Mesothelial cell of epicardium (in vitro differentiated cells): ENCODE measurements at regions not wholly inside any gene's neighbourhood (a gene's known extent, or its start where the extent isn't known, plus 50 kb on each side); places are given as distances from the start of the nearest gene placed in this dataset.
A peak's percentile ranks its signal among the peaks of the same experiment; 100 is the strongest.

Experiments used
- DNase-seq, 2 experiments: peaks; one replicate each; pipeline ENCODE4 v3.0.0; 2021; ENCODE audit warnings: low spot score in 2 of 2; ENCODE audit not compliant: unreplicated experiment in 2 of 2
- H3K27ac Mint-ChIP-seq: 2 replicates; pipeline ENCODE4 v1.8.0; 2021; ENCODE audit warnings: mixed read lengths
- H3K27me3 Mint-ChIP-seq: 2 replicates; pipeline ENCODE4 v1.8.0; 2021; ENCODE audit warnings: low read depth, mixed read lengths
- H3K36me3 Mint-ChIP-seq: 2 replicates; pipeline ENCODE4 v1.8.0; 2021; ENCODE audit warnings: mixed read lengths
- H3K4me1 Mint-ChIP-seq: 2 replicates; pipeline ENCODE4 v1.8.0; 2021; ENCODE audit warnings: mixed read lengths
- H3K4me3 Mint-ChIP-seq: 2 replicates; pipeline ENCODE4 v1.8.0; 2021; ENCODE audit warnings: mild to moderate bottlenecking, moderate library complexity, mixed read lengths
- H3K9me3 Mint-ChIP-seq: 2 replicates; pipeline ENCODE4 v1.8.0; 2021; ENCODE audit warnings: mixed read lengths
- TF ChIP-seq, protein P1 (sequence below): fragments of 200-600 bp; sonication (generic); IDR thresholded peaks from one replicate; pipeline ENCODE4 v1.5.0; 2021; ENCODE audit warnings: antibody characterized with exemption; ENCODE audit not compliant: unreplicated experiment

DNA sequence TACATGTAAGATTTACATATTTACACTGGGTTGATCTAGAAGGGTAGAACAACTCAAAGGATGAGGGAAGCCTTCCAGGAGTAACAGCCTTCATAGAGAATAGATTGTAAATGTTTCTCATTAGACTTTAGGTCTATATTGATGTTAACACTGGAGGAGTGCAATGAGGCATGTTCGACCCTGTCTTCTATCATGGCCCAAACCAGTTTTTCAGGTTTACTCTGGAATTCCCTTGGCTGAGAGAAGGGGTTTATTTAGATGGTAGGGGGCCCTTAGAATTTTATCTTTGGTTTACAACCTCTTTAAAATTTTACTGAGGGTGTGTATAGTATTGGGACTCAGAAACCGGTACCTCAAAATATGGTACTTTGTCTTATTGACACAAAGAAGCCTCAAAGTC lies 634.9 kb upstream of the PIK3C3 start:
- Mint-ChIP-seq H3K27me3 (no peaks in the 10 kb centered on the region), H3K9me3 (peaks cover 22% of the 10 kb centered on the region), H3K4me3 (no peak overlapping the region), H3K36me3 (peaks cover 9% of the 10 kb centered on the region), H3K27ac (peak overlapping the region; percentile 75), H3K4me1 (peaks cover 35% of the 10 kb centered on the region)
- TF ChIP-seq, protein P1, sequence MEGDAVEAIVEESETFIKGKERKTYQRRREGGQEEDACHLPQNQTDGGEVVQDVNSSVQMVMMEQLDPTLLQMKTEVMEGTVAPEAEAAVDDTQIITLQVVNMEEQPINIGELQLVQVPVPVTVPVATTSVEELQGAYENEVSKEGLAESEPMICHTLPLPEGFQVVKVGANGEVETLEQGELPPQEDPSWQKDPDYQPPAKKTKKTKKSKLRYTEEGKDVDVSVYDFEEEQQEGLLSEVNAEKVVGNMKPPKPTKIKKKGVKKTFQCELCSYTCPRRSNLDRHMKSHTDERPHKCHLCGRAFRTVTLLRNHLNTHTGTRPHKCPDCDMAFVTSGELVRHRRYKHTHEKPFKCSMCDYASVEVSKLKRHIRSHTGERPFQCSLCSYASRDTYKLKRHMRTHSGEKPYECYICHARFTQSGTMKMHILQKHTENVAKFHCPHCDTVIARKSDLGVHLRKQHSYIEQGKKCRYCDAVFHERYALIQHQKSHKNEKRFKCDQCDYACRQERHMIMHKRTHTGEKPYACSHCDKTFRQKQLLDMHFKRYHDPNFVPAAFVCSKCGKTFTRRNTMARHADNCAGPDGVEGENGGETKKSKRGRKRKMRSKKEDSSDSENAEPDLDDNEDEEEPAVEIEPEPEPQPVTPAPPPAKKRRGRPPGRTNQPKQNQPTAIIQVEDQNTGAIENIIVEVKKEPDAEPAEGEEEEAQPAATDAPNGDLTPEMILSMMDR, result no peak
- no peak for DNase-seq

DNA sequence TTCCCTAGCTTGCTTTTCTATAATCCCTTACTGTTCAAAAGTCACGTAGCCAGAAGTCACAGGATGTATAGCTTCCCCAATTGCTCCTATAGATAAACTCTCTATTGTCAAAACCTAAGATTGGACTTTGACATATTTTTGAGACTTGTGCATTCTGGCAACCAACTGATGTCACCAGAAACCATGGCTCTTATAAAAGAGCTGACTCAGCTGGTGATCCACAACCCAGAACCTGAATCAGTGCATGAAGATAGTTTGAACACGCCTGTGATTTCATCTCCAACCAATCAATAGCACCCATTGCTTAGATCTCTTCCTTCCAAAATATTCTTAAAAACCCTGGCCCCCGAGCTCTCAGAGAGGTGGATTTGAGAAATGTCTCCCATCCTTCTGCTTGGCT lies 639.9 kb upstream of the PIK3C3 start:
- Mint-ChIP-seq H3K36me3 (peaks cover 11% of the 10 kb centered on the region), H3K4me1 (peaks cover 18% of the 10 kb centered on the region), H3K27me3 (no peaks in the 10 kb centered on the region), H3K9me3 (peaks cover 37% of the 10 kb centered on the region), H3K4me3 (no peak overlapping the region), H3K27ac (no peak overlapping the region)
- DNase-seq, result no peak
- TF ChIP-seq, protein P1, result no peak

- no peak for DNase-seq
- H3K9me3 Mint-ChIP-seq, result peaks cover 41% of the 10 kb centered on the region
- H3K27ac Mint-ChIP-seq, result no peak overlapping the region
- H3K4me3 Mint-ChIP-seq, result no peak overlapping the region
- peaks cover 6% of the 10 kb centered on the region for H3K36me3 Mint-ChIP-seq
- TF ChIP-seq, protein P1, result no peak
- no peaks in the 10 kb centered on the region for H3K27me3 Mint-ChIP-seq
- peaks cover 8% of the 10 kb centered on the region for H3K4me1 Mint-ChIP-seq
Observed at GRCh38 chr18:41311571-41312547, 643.2 kb upstream of the PIK3C3 start.

DNA sequence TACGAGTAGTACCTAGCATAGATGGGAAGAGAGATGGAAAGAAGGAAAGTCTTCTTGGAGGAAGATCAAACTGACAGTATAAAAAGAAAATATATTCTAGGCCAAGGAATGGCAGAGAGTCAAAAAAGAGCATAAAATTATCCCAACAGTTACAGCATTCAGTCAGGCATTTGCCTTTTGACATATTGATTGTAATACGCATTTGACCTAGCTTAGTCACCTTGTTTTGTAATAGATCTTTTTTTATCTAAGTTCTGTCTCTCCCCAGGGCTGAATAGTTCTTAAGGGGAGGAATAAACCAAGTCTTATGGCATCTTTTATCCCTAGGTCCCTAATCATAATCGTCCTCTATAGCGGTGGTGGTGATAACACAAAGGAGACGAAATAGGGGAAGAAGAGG lies 657.3 kb upstream of the PIK3C3 start:
- H3K27ac Mint-ChIP-seq, result no peak overlapping the region
- peaks cover 5% of the 10 kb centered on the region for H3K36me3 Mint-ChIP-seq
- H3K9me3 Mint-ChIP-seq, result peaks cover 28% of the 10 kb centered on the region
- H3K27me3 Mint-ChIP-seq, result peaks cover 2% of the 10 kb centered on the region
- H3K4me3 Mint-ChIP-seq, result no peak overlapping the region
- no peak for DNase-seq
- TF ChIP-seq, protein P1, result no peak
- H3K4me1 Mint-ChIP-seq, result no peaks in the 10 kb centered on the region

DNA sequence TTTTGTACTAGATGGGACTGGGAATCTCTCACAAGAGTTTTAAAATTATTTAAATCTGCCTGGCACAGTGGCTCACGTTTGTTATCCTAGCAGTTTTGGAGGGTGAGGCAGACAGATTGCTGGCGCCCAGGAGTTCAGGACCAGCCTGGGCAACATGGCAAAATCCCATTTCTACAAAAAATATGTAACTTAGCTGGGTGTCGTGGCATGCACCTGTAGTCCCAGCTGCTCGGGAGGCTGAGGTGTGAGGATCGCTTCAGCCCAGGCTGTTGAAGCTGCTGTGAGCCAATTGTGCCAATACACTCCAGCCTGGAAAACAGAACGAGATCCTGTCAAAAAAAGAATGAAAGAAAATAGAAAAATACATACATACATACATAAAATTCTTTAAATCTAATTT lies 685.7 kb upstream of the PIK3C3 start:
- Mint-ChIP-seq H3K36me3 (no peaks in the 10 kb centered on the region), H3K4me3 (no peak overlapping the region), H3K27ac (no peak overlapping the region), H3K9me3 (peaks cover 9% of the 10 kb centered on the region), H3K4me1 (no peaks in the 10 kb centered on the region), H3K27me3 (no peaks in the 10 kb centered on the region)
- no peak for DNase-seq
- TF ChIP-seq, protein P1, result no peak
